Astrocyte of the spinal cord (primary cell): ENCODE measurements at regions not wholly inside any gene's neighbourhood (a gene's known extent, or its start where the extent isn't known, plus 50 kb on each side); places are given as distances from the start of the nearest gene placed in this dataset.

Experiments used
- DNase-seq: peaks from one replicate; pipeline ENCODE4 v3.0.0; 2011; ENCODE audit warnings: low read depth, low spot score
- H3K4me3 ChIP-seq: 2 replicates; pipeline ENCODE4 v1.5.1; 2011; ENCODE audit warnings: low read depth, mild to moderate bottlenecking, low read length, moderate library complexity
- in situ Hi-C: cut with HindIII; loops from 2 replicates; pipeline ENCODE4 v1.10.0; 2017; ENCODE audit warnings: low sequenced_read_pairs
- TF ChIP-seq, protein P1 (sequence below): IDR thresholded peaks from 2 replicates; pipeline ENCODE4 v1.5.1; 2012; ENCODE audit warnings: low read depth, mild to moderate bottlenecking, low read length, inconsistent platforms

DNA sequence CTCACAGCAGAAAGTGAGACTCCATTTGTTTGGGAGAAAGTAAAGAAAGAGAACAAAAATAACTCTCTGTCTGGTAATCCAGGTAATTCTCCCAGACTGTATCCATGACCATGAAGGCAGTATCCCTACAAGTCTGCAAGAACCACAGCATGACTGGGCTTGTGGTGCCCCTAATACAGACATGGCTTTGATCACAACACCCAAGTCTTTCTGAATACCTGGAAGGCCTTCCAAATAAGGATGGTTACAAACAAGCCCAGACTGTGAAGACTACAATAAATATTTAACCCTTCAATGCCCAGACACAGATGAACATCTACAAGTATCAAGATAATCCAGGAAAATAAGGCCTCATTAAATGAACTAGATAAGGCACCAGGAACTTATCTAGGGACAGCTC, 481.1 kb upstream of the RORB start:
- no peak for DNase-seq
- in situ Hi-C loops = no loop called here
- no peak overlapping the region for H3K4me3 ChIP-seq
- TF ChIP-seq, protein P1, sequence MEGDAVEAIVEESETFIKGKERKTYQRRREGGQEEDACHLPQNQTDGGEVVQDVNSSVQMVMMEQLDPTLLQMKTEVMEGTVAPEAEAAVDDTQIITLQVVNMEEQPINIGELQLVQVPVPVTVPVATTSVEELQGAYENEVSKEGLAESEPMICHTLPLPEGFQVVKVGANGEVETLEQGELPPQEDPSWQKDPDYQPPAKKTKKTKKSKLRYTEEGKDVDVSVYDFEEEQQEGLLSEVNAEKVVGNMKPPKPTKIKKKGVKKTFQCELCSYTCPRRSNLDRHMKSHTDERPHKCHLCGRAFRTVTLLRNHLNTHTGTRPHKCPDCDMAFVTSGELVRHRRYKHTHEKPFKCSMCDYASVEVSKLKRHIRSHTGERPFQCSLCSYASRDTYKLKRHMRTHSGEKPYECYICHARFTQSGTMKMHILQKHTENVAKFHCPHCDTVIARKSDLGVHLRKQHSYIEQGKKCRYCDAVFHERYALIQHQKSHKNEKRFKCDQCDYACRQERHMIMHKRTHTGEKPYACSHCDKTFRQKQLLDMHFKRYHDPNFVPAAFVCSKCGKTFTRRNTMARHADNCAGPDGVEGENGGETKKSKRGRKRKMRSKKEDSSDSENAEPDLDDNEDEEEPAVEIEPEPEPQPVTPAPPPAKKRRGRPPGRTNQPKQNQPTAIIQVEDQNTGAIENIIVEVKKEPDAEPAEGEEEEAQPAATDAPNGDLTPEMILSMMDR = no peak

DNA sequence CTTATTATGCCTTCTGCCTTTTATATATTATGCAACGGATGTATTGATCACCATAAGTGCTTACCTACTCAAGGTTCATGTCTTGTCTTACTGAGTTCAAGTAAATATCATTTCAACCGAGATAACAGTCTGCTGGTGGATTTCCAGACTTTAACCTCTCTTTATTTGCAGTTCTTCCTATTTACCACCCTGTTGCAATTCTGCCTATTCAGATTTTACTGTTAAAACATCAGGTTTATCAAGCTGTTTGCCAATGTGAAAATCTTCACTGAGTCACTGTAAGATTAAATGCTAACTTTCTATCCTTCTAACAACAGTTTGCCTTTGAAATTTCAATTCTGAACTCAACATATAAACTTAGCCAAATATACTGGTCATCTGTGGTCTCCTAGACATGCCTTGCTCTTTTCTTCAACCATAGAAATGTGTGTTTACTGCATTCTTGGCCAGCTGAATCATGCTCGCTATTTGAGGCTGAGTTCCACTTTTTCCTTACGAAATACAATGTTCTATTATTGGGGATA, 471.7 kb upstream of the RORB start:
- H3K4me3 ChIP-seq = no peak overlapping the region
- TF ChIP-seq, protein P1 = no peak
- DNase-seq = peak; percentile 90
- in situ Hi-C loops = no loop called here

DNA sequence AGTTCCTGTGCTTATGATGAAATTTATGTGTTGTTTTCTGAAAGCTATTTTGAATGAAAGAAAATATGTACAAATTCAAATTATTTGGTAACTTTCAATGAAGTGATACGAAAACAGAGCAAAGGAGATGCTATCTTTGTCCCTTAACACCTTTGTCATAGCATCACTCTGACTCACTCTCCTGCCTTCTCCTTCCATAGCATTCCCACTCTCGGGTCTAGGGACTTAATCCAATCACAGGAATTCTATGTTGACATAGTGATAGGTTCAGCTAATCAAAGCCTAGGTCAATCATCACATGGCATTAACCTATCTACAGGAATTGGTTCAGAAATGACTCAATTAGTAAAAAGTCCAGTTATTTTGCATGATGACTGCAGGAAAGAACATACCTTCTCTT, 464.7 kb upstream of the RORB start:
- H3K4me3 ChIP-seq = no peak overlapping the region
- DNase-seq = no peak
- in situ Hi-C loops = no loop called here
- TF ChIP-seq, protein P1 = no peak

DNA sequence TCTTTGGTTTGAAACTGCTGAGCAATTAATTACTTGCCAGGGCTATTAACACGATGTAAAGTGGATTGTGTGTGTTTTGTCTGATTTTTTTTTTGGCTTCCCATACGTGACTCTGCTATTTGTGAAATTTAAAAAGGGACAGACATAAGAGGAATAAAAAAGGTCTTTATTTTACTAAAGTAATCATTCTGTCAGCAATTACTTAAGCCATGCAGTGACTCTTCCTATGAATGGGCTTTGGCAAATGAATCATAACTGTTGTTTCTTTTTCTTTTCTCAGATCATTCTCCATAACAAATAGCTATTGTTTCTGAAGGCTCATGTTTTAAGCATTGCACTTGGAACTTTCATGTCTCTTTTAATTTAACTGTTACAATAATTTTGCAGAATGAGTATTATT, 461.3 kb upstream of the RORB start:
- peak; percentile 19 for DNase-seq
- in situ Hi-C loops = no loop called here

DNA sequence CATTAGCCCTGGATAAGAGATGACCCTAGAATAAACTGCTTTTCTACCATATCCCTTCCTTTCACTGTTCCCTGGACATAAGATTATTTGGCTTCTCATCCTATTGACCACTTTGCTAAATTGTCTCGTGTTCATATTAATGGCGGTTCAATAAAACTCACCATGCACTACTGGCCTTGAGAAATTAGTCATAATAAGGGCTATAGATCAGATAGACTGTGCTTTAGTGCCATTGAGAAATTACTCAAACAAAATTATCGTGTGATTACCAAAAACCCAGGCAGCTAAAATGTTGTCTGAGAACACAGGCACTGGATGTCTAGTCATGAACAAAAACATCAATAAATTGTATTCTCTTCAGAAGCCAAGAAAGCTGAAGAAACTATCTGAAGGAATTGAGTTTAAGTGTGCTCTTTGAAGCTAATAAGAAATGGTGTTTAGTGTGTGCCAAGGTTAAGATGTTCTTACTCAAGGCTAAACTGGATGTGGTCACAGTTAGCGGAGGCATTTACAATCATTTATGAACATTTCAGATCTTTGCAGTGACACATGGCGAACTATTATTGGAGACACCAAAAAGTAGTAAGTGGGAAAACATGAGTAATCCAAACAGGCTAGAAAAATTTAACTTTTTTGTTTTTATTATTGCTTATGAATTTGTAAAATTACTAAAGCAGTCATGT, 460.4 kb upstream of the RORB start:
- TF ChIP-seq, protein P1 = no peak
- H3K4me3 ChIP-seq = no peak overlapping the region

More for the DNA sequence above, 461.3 kb upstream of the RORB start:
- TF ChIP-seq, protein P1 = no peak
- no peak overlapping the region for H3K4me3 ChIP-seq

DNA sequence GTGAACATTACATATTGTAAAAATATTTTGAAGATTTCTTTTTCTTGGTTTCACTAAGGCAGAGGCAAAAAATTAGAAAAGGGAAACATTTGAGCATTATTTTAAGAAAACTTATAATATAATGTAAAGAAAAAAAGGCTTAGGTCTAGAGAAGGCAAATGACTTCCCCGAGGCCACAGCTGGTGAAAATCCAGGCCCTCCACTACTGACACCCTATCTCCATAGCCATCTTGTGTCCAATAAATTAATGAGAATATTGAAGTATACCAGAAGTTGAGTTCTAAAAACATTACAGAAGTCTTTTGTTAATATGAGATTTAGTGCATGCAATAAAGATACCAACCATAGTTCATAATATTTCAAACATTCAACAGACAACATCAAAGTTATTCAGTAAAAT, 459.9 kb upstream of the RORB start:
- in situ Hi-C loops = no loop called here
- H3K4me3 ChIP-seq = no peak overlapping the region
- no peak for DNase-seq
- TF ChIP-seq, protein P1 = no peak

More for the DNA sequence above, 460.4 kb upstream of the RORB start:
- in situ Hi-C loops = no loop called here
- peak; percentile 78 for DNase-seq

DNA sequence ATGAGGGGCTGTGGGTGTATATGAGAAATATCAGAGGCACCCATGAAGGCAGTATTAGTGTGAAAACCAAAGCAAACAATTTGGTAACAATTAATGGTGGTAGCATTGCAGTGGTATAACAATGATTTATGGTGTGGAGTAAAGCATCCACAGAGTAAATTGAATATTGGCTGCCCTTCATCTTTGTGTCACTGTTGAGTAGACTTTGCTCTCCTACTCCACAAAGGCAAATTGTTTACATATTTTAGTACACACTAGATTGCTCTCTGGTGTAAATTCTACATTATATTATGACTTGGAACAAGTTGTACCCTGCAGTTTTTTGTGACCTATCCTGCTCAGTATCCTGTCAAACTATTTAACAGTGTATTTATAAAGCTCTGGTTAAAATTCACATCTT, 455.5 kb upstream of the RORB start:
- TF ChIP-seq, protein P1 = no peak
- no peak for DNase-seq
- no peak overlapping the region for H3K4me3 ChIP-seq
- in situ Hi-C loops = no loop called here
